ENCODE measurements at regions not wholly inside any gene's neighbourhood (a gene's known extent, or its start where the extent isn't known, plus 50 kb on each side); places are given as distances from the start of the nearest gene placed in this dataset.
"Not testable (repeated sequence)": the region's sequence is repeated elsewhere in the genome, so short reads cannot be mapped to it uniquely, and the experiment has no call there.

DNA sequence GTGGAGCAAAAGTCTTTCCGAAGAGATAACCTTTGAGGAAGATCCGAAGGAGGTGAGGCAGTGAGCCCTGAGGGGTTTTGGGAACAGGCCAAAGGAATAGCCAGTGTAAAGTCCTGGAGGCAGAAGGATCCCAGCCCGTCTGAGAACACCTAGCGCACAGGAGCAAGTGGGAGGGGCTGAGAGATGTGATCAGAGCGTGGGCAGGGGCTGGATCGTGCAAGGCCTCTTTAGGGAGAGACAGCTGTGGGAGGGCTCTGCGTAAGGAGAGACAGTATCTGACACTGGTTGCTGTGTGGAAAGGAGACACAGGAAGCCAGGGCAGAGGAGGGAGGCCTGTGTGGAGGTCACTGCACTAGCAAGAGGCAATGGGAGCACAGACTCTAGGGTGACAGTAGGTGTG, 68.2 kb downstream of the BARX1 start:
- intact Hi-C loops (cut with DNase I), result no loop called here
- no peak for TF ChIP-seq POLR2A (IDR thresholded peaks at IDR 0.05)
- TF ChIP-seq EP300 (IDR thresholded peaks at IDR 0.05), result no peak
- TF ChIP-seq, protein P1, sequence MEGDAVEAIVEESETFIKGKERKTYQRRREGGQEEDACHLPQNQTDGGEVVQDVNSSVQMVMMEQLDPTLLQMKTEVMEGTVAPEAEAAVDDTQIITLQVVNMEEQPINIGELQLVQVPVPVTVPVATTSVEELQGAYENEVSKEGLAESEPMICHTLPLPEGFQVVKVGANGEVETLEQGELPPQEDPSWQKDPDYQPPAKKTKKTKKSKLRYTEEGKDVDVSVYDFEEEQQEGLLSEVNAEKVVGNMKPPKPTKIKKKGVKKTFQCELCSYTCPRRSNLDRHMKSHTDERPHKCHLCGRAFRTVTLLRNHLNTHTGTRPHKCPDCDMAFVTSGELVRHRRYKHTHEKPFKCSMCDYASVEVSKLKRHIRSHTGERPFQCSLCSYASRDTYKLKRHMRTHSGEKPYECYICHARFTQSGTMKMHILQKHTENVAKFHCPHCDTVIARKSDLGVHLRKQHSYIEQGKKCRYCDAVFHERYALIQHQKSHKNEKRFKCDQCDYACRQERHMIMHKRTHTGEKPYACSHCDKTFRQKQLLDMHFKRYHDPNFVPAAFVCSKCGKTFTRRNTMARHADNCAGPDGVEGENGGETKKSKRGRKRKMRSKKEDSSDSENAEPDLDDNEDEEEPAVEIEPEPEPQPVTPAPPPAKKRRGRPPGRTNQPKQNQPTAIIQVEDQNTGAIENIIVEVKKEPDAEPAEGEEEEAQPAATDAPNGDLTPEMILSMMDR (IDR thresholded peaks at IDR 0.05), result no peak

DNA sequence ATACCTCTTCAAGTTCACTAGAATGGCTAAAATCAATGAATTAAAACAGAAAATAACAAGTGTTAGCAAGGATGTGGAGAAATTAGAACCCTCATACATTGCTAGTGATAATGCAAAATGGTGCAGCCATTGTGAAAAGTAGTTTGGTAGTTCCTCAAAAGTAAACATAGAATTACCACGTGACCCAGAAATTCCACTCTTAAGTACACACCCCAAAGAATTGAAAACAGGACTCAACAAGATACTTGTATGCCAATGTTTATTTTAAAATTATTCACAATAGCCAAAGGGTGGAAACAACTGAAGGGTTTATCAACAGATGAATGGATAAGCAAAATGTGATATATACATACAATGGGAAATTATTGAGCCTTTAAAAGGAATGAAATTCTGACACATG, 70.3 kb downstream of the BARX1 start:
- DNase-seq, result no peak
- intact Hi-C loops (cut with DNase I), result no loop called here
- Histone ChIP-seq H3K27me3 (no peaks in the 10 kb centered on the region), H3K9me3 (peaks cover 0 to 3% of the 10 kb centered on the region in 2 donors), H3K4me1 (ENCODE audit: insufficient read depth) (no peaks in the 10 kb centered on the region), H3K27ac (no peak overlapping the region), H3K4me3 (no peak overlapping the region), H3K36me3 (no peaks in the 10 kb centered on the region)
- 26 to 57% (median 33%) methylated on average over 1 of the region's 1 CpG for WGBS, 3 donors
- TF ChIP-seq, protein P1 (IDR thresholded peaks at IDR 0.05), result no peak
- TF ChIP-seq POLR2A (IDR thresholded peaks at IDR 0.05) (no peak), EP300 (IDR thresholded peaks at IDR 0.05) (no peak)

More for the DNA sequence above, 68.2 kb downstream of the BARX1 start:
- WGBS, 3 donors, result 33 to 38% (median 35%) methylated on average over 7 of the region's 7 CpGs
- Histone ChIP-seq H3K9me3 (peaks cover 0 to 3% of the 10 kb centered on the region in 2 donors), H3K4me3 (no peak overlapping the region), H3K27ac (no peak overlapping the region), H3K36me3 (no peaks in the 10 kb centered on the region), H3K27me3 (no peaks in the 10 kb centered on the region), H3K4me1 (ENCODE audit: insufficient read depth) (no peaks in the 10 kb centered on the region)
- no peak for DNase-seq

DNA sequence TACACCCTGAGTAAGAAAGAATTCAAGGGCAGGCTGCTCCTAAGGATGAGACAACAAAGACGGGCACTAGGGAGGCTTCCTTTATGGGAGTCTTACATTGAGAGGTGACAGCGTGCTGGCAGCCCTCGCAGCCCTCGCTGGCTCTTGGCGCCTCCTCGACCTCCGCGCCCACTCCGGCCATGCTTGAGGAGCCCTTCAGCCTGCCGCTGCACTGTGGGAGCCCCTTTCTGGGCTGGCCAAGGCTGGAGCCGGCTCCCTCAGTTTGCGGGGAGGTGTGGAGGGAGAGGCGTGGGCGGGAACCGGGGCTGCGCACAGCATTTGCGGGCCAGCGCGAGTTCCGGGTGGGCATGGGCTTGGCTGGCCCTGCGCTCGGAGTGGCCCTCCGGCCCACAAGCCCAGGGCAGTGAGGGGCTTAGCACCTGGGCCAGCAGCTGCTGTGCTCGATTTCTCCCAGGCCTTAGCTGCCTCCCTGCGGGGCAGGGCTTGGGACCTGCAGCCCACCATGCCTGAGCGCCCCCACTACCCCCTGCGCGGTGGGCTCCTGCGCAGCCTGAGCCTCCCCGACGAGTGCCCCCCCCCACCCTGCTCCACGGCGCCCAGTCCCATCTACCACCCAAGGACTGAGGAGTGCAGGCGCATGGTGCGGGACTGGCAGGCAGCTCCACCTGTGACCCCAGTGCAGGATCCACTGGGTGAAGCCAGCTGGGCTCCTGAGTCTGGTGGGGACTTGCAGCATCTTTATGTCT, 75.3 kb downstream of the BARX1 start:
- intact Hi-C loops (cut with DNase I); H3K36me3 ChIP-seq; H3K9me3 ChIP-seq; H3K4me3 ChIP-seq; H3K27ac ChIP-seq; H3K27me3 ChIP-seq; H3K4me1 ChIP-seq (ENCODE audit: insufficient read depth); DNase-seq: not testable (repeated sequence)
- 91 to 94% (median 93%) methylated on average over 24 to 35 of the region's 35 CpGs for WGBS, 3 donors

DNA sequence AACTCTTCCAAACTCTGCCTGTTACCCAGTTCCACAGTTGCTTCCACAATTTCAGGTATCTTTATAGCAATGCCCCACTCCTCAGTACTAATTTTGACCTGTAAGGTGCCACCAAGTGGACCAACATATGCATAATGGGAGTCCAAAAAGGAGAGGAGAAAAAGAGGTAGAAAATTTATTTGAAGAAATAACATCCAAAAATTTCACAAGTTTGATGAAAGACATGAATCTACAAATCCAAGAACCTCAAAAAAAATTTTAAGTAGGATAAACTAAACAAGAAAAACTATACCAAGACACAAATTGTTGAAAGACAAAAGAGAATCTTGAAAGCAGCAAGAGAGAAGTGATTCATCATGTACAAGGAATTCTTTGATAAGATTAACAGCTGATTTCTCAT, 79.8 kb downstream of the BARX1 start:
- no peak overlapping the region for H3K27ac ChIP-seq
- no peaks in the 10 kb centered on the region for H3K27me3 ChIP-seq
- H3K36me3 ChIP-seq, result no peaks in the 10 kb centered on the region
- intact Hi-C loops (cut with DNase I), result no loop called here
- H3K4me3 ChIP-seq, result no peak overlapping the region
- TF ChIP-seq, protein P1 (IDR thresholded peaks at IDR 0.05), result no peak
- TF ChIP-seq EP300 (IDR thresholded peaks at IDR 0.05) (no peak), POLR2A (IDR thresholded peaks at IDR 0.05) (no peak)
- DNase-seq, result no peak
- H3K4me1 ChIP-seq (ENCODE audit: insufficient read depth), result no peaks in the 10 kb centered on the region
- H3K9me3 ChIP-seq, result peaks cover 0 to 5% of the 10 kb centered on the region in 2 donors

DNA sequence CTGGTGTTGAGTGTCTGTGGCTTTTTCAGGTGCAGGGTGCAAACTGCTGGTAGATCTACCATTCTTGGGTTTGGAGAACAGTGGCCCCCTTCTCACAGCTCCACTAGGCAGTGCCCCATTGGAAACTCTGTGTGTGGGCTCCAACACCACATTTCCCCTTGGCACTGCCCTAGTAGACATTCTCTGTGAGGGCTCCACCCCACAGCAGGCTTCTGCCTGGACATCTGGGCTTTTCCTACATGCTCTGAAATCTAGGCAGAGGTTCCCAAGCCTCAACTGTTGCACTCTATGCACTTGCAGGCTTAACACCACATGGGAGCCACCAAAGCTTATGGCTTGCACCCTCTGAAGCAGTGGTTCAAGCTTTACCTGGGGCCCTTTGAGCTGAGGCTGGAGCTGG, 80.9 kb downstream of the BARX1 start:
- intact Hi-C loops (cut with DNase I), result no loop called here
- no peak overlapping the region for H3K27ac ChIP-seq
- no peak for DNase-seq
- no peak overlapping the region for H3K4me3 ChIP-seq
- H3K4me1 ChIP-seq (ENCODE audit: insufficient read depth), result no peaks in the 10 kb centered on the region
- TF ChIP-seq, protein P1 (IDR thresholded peaks at IDR 0.05), result no peak
- TF ChIP-seq POLR2A (IDR thresholded peaks at IDR 0.05) (no peak), EP300 (IDR thresholded peaks at IDR 0.05) (no peak)
- H3K36me3 ChIP-seq, result no peaks in the 10 kb centered on the region
- no peaks in the 10 kb centered on the region for H3K27me3 ChIP-seq
- peaks cover 0 to 5% of the 10 kb centered on the region in 2 donors for H3K9me3 ChIP-seq

Data from ovary (tissue), 7 donors.